Panc1 (cell line): ENCODE measurements at regions not wholly inside any gene's neighbourhood (a gene's known extent, or its start where the extent isn't known, plus 50 kb on each side); places are given as distances from the start of the nearest gene placed in this dataset.

Source experiments
- CTCF ChIP-seq: fragments of 450-650 bp; IDR thresholded peaks from 2 replicates; pipeline ENCODE4 v1.5.1; 2017; ENCODE audit warnings: mild to moderate bottlenecking
- POLR2AphosphoS5 ChIP-seq: IDR thresholded peaks from 2 replicates; pipeline ENCODE4 v1.6.1; 2012; ENCODE audit warnings: mild to moderate bottlenecking, low read depth, low read length, moderate library complexity
- REST ChIP-seq, 2 experiments: IDR thresholded peaks; 2 replicates each; pipeline ENCODE4 v1.6.1; 2011 to 2012; ENCODE audit warnings: low read depth in 2 of 2, control low read depth in 1 of 2, low read length in 1 of 2, mild to moderate bottlenecking in 1 of 2, moderate library complexity in 1 of 2; ENCODE audit not compliant: insufficient read depth in 1 of 2
- SIN3A ChIP-seq: IDR thresholded peaks from 2 replicates; pipeline ENCODE4 v1.6.1; 2012; ENCODE audit warnings: low read depth, mild to moderate bottlenecking, low read length, moderate library complexity, borderline replicate concordance; ENCODE audit not compliant: insufficient read depth
- TCF7L2 ChIP-seq: IDR thresholded peaks from 2 replicates; pipeline ENCODE4 v1.6.1; 2011; ENCODE audit warnings: mild to moderate bottlenecking, low read depth, low read length, inconsistent platforms

- TF ChIP-seq CTCF, result no peak
- TF ChIP-seq REST (IDR thresholded peaks at IDR 0.05; ENCODE audit: insufficient read depth in 1 of 2, low read depth in 2 of 2, low read length in 1 of 2), result no peak
- TF ChIP-seq POLR2AphosphoS5, result no peak
- TF ChIP-seq TCF7L2, result no peak
- TF ChIP-seq SIN3A, result no peak
Measured at GRCh38 chr2:155715705-155716104, 616.8 kb downstream of the NR4A2 start.
